ENCODE measurements at regions not wholly inside any gene's neighbourhood (a gene's known extent, or its start where the extent isn't known, plus 50 kb on each side); places are given as distances from the start of the nearest gene placed in this dataset.

DNA sequence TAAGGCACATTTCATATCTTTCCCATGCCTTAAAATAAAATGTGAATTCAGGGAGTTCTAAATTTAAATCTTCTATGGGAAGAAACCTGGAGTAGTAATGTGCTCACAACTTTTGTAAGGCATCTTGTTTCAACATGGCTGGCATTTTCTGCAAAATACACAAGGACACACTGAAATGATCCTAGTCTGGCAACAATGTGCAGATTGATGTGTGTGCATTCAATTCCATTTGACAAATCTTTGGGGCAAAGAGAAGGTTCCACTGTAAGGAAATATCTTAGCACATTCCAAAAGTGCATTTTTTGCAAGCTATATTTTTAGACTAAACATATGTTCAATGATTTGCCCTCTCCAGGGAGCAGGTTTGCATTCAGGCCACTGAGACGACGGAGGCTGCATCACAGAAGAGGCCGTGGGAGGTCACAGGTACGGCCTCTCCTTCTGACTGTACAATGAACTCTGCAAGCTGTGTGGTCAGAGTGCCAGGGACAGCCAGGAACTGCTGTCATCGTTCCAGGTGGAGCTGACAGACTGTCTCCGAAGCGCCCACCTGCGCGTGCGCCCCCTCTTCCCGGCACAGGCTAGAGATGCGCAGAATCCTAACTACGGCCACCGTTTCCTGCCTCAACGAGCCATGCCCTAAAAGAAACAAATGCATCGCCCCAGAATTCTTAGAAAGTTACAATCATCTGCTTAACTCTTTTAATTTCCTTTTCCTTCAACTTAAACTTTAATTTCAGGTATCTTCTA lies 149.2 kb upstream of the POU3F3 start:
- TF ChIP-seq, protein P1, sequence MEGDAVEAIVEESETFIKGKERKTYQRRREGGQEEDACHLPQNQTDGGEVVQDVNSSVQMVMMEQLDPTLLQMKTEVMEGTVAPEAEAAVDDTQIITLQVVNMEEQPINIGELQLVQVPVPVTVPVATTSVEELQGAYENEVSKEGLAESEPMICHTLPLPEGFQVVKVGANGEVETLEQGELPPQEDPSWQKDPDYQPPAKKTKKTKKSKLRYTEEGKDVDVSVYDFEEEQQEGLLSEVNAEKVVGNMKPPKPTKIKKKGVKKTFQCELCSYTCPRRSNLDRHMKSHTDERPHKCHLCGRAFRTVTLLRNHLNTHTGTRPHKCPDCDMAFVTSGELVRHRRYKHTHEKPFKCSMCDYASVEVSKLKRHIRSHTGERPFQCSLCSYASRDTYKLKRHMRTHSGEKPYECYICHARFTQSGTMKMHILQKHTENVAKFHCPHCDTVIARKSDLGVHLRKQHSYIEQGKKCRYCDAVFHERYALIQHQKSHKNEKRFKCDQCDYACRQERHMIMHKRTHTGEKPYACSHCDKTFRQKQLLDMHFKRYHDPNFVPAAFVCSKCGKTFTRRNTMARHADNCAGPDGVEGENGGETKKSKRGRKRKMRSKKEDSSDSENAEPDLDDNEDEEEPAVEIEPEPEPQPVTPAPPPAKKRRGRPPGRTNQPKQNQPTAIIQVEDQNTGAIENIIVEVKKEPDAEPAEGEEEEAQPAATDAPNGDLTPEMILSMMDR (IDR thresholded peaks at IDR 0.05): no peak
- TF ChIP-seq EZH2phosphoT487 (IDR thresholded peaks at IDR 0.05): no peak
- TF ChIP-seq EZH2 (IDR thresholded peaks at IDR 0.05): no peak

All from neural progenitor cell (in vitro differentiated cells).